Caco-2 (cell line): ENCODE measurements at regions not wholly inside any gene's neighbourhood (a gene's known extent, or its start where the extent isn't known, plus 50 kb on each side); places are given as distances from the start of the nearest gene placed in this dataset.

Source experiments
- BruUV-seq: library from RNA; stranded (reverse); fragments of 400-500 nt; replicated peaks from 2 replicates; lab custom pipeline; 2021; lab: Mats Ljungman, UMichigan
- CTCF ChIA-PET: fragments of 300-600 bp; sonication (Branson Sonifier 250); formaldehyde crosslinking; loops from one replicate; lab custom pipeline; 2022; ENCODE audit warnings: antibody characterized with exemption; lab: Charles Lee
- POLR2A ChIA-PET: fragments of 300-600 bp; sonication (Branson Sonifier 250); formaldehyde crosslinking; loops from one replicate; lab custom pipeline; 2022; ENCODE audit warnings: antibody characterized with exemption; lab: Charles Lee
- DNase-seq, 2 experiments: peaks; one replicate each; pipeline versions ENCODE4 v3.0.0 to v3.0.0-alpha.2; 2020 to 2022
- H3K27me3 ChIP-seq: replicated peaks from 2 replicates; pipeline ENCODE4 v1.6.0; 2011; ENCODE audit warnings: low read length; ENCODE audit not compliant: control insufficient read depth, insufficient read depth
- H3K36me3 ChIP-seq: 2 replicates; pipeline ENCODE4 v1.5.1; 2011; ENCODE audit warnings: low read length; ENCODE audit not compliant: control insufficient read depth, insufficient read depth
- H3K4me1 ChIP-seq: fragments of 250-450 bp; sonication (Bioruptor Pico); 2 replicates; pipeline ENCODE4 v1.5.1; 2020; ENCODE audit warnings: mild to moderate bottlenecking
- H3K4me3 ChIP-seq: 2 replicates; pipeline ENCODE4 v1.5.1; 2011; ENCODE audit warnings: low read depth, mild to moderate bottlenecking, control low read depth, low read length
- H3K9me3 ChIP-seq: fragments of 250-450 bp; sonication (Bioruptor Pico); 2 replicates; pipeline ENCODE4 v1.5.1; 2020; ENCODE audit warnings: mild to moderate bottlenecking, moderate library complexity
- H3K27ac Mint-ChIP-seq: one replicate; pipeline ENCODE4 v1.8.0; 2022; ENCODE audit warnings: mixed read lengths; ENCODE audit not compliant: unreplicated experiment
- H3K27me3 Mint-ChIP-seq: one replicate; pipeline ENCODE4 v1.8.0; 2022; ENCODE audit warnings: mixed read lengths; ENCODE audit not compliant: insufficient read depth, unreplicated experiment
- H3K36me3 Mint-ChIP-seq: one replicate; pipeline ENCODE4 v1.8.0; 2022; ENCODE audit warnings: mild to moderate bottlenecking, mixed read lengths; ENCODE audit not compliant: insufficient read depth, unreplicated experiment
- H3K4me1 Mint-ChIP-seq: one replicate; pipeline ENCODE4 v1.8.0; 2022; ENCODE audit warnings: low read depth, mixed read lengths; ENCODE audit not compliant: unreplicated experiment
- H3K4me3 Mint-ChIP-seq: one replicate; pipeline ENCODE4 v1.8.0; 2022; ENCODE audit warnings: mild to moderate bottlenecking, moderate library complexity, mixed read lengths; ENCODE audit not compliant: unreplicated experiment
- H3K9me3 Mint-ChIP-seq: one replicate; pipeline ENCODE4 v1.8.0; 2022; ENCODE audit warnings: mixed read lengths; ENCODE audit not compliant: unreplicated experiment
- CTCF ChIP-seq, 2 experiments: fragments of 200-600 bp in 1 of 2; IDR thresholded peaks; 1 replicate in 1 of 2; 2 replicates in 1 of 2; pipeline versions ENCODE4 v1.5.1 to v1.8.0; 2011 to 2022; ENCODE audit warnings: antibody characterized with exemption in 1 of 2, control low read depth in 1 of 2, inconsistent platforms in 1 of 2, low read depth in 1 of 2, low read length in 1 of 2, mild to moderate bottlenecking in 1 of 2, moderate library complexity in 1 of 2; ENCODE audit not compliant: insufficient read depth in 1 of 2, severe bottlenecking in 1 of 2, unreplicated experiment in 1 of 2
- intact Hi-C: fragments of 100-400 bp; cut with micrococcal nuclease; formaldehyde crosslinking; loops from one replicate; pipeline ENCODE4 v1.10.0; 2022; ENCODE audit not compliant: unreplicated experiment

GRCh38 chr5:27784317-27784716, 745.9 kb upstream of the CDH9 start:
- BruUV-seq = no TSS peak
- Histone ChIP-seq H3K4me1 (no peaks in the 10 kb centered on the region), H3K4me3 (no peak overlapping the region), H3K27me3 (no peaks in the 10 kb centered on the region), H3K9me3 (no peaks in the 10 kb centered on the region), H3K36me3 (no peaks in the 10 kb centered on the region)
- TF ChIP-seq CTCF (IDR thresholded peaks at IDR 0.05; ENCODE audit: insufficient read depth in 1 of 2, low read depth in 1 of 2, low read length in 1 of 2, severe bottlenecking in 1 of 2, unreplicated experiment in 1 of 2) = no peak
- Mint-ChIP-seq H3K9me3 (no peaks in the 10 kb centered on the region), H3K4me1 (no peaks in the 10 kb centered on the region), H3K27ac (no peak overlapping the region), H3K4me3 (no peak overlapping the region), H3K36me3 (no peaks in the 10 kb centered on the region), H3K27me3 (no peaks in the 10 kb centered on the region)
- ChIA-PET CTCF (no interaction called here), POLR2A (no interaction called here)
- no peak for DNase-seq
- intact Hi-C loops = no loop called here

- no peaks in the 10 kb centered on the region for H3K36me3 Mint-ChIP-seq
- Histone ChIP-seq H3K27me3 (no peaks in the 10 kb centered on the region), H3K36me3 (no peaks in the 10 kb centered on the region), H3K9me3 (no peaks in the 10 kb centered on the region), H3K4me3 (no peak overlapping the region), H3K4me1 (no peaks in the 10 kb centered on the region)
- H3K4me3 Mint-ChIP-seq = no peak overlapping the region
- POLR2A ChIA-PET = no interaction called here
- no peak for TF ChIP-seq CTCF (IDR thresholded peaks at IDR 0.05; ENCODE audit: insufficient read depth in 1 of 2, low read depth in 1 of 2, low read length in 1 of 2, severe bottlenecking in 1 of 2, unreplicated experiment in 1 of 2)
- intact Hi-C loops = no loop called here
- no peaks in the 10 kb centered on the region for H3K27me3 Mint-ChIP-seq
- no peak for DNase-seq
- H3K4me1 Mint-ChIP-seq = no peaks in the 10 kb centered on the region
- no peak overlapping the region for H3K27ac Mint-ChIP-seq
- no peaks in the 10 kb centered on the region for H3K9me3 Mint-ChIP-seq
- CTCF ChIA-PET = no interaction called here
- BruUV-seq = no TSS peak
These were observed 739.7 kb upstream of the CDH9 start for GRCh38 chr5:27778121-27778520.

- no peak overlapping the region for H3K4me3 Mint-ChIP-seq
- Histone ChIP-seq H3K27me3 (no peaks in the 10 kb centered on the region), H3K4me3 (no peak overlapping the region), H3K36me3 (no peaks in the 10 kb centered on the region), H3K4me1 (no peaks in the 10 kb centered on the region), H3K9me3 (no peaks in the 10 kb centered on the region)
- no peak overlapping the region for H3K27ac Mint-ChIP-seq
- no peak for DNase-seq
- H3K27me3 Mint-ChIP-seq = no peaks in the 10 kb centered on the region
- no TSS peak for BruUV-seq
- CTCF ChIA-PET = no interaction called here
- H3K36me3 Mint-ChIP-seq = no peaks in the 10 kb centered on the region
- POLR2A ChIA-PET = no interaction called here
- intact Hi-C loops = no loop called here
- no peak for TF ChIP-seq CTCF (IDR thresholded peaks at IDR 0.05; ENCODE audit: insufficient read depth in 1 of 2, low read depth in 1 of 2, low read length in 1 of 2, severe bottlenecking in 1 of 2, unreplicated experiment in 1 of 2)
- no peaks in the 10 kb centered on the region for H3K9me3 Mint-ChIP-seq
- H3K4me1 Mint-ChIP-seq = no peaks in the 10 kb centered on the region
These were observed 735.2 kb upstream of the CDH9 start for GRCh38 chr5:27773636-27774035.
